H9 (cell line): ENCODE measurements at regions not wholly inside any gene's neighbourhood (a gene's known extent, or its start where the extent isn't known, plus 50 kb on each side); places are given as distances from the start of the nearest gene placed in this dataset.

Experiments
- DNase-seq: peaks from one replicate; pipeline ENCODE4 v3.0.0-alpha.2; 2017
- H2AFZ ChIP-seq: one replicate; pipeline ENCODE4 v1.6.1; 2013; ENCODE audit warnings: mild to moderate bottlenecking, low read length, control low read depth, moderate library complexity
- H2AK5ac ChIP-seq: 2 replicates; pipeline ENCODE4 v1.6.1; 2013; ENCODE audit warnings: low read length, control low read depth, mixed read lengths; ENCODE audit not compliant: insufficient read length
- H2BK120ac ChIP-seq: one replicate; pipeline ENCODE4 v1.6.1; 2013; ENCODE audit warnings: low read depth, mild to moderate bottlenecking, low read length, control low read depth, inconsistent platforms; ENCODE audit not compliant: poor library complexity, severe bottlenecking
- H2BK12ac ChIP-seq: 2 replicates; pipeline ENCODE4 v1.6.1; 2013; ENCODE audit warnings: low read length, control low read depth, mixed read lengths, low read depth; ENCODE audit not compliant: insufficient read length
- H2BK15ac ChIP-seq: 2 replicates; pipeline ENCODE4 v1.6.1; 2013; ENCODE audit warnings: low read depth, low read length, control low read depth
- H2BK20ac ChIP-seq: one replicate; pipeline ENCODE4 v1.6.1; 2013; ENCODE audit warnings: low read depth, mild to moderate bottlenecking, low read length, control low read depth, inconsistent platforms; ENCODE audit not compliant: poor library complexity, severe bottlenecking
- H2BK5ac ChIP-seq: 2 replicates; pipeline ENCODE4 v1.6.1; 2013; ENCODE audit warnings: low read length, control low read depth, mixed read lengths; ENCODE audit not compliant: insufficient read length
- H3K14ac ChIP-seq: 2 replicates; pipeline ENCODE4 v1.6.1; 2013; ENCODE audit warnings: low read length, control low read depth; ENCODE audit not compliant: insufficient read depth
- H3K18ac ChIP-seq: 2 replicates; pipeline ENCODE4 v1.6.1; 2013; ENCODE audit warnings: low read depth, mild to moderate bottlenecking, mixed read lengths, low read length, control low read depth; ENCODE audit not compliant: insufficient read length
- H3K23ac ChIP-seq: 2 replicates; pipeline ENCODE4 v1.6.1; 2013; ENCODE audit warnings: low read length, control low read depth, mixed read lengths, low read depth; ENCODE audit not compliant: insufficient read length
- H3K23me2 ChIP-seq: 2 replicates; pipeline ENCODE4 v1.6.1; 2013; ENCODE audit warnings: low read depth, mild to moderate bottlenecking, mixed read lengths, low read length, control low read depth; ENCODE audit not compliant: insufficient read length, poor library complexity, severe bottlenecking
- H3K27ac ChIP-seq: 2 replicates; pipeline ENCODE4 v1.5.1; 2013; ENCODE audit warnings: low read length, control low read depth, mixed read lengths, low read depth; ENCODE audit not compliant: insufficient read length
- H3K27me3 ChIP-seq: 2 replicates; pipeline ENCODE4 v1.6.1; 2013; ENCODE audit warnings: low read length, control low read depth, inconsistent platforms; ENCODE audit not compliant: insufficient read depth
- H3K4ac ChIP-seq: 2 replicates; pipeline ENCODE4 v1.6.1; 2013; ENCODE audit warnings: low read depth, mild to moderate bottlenecking, control low read depth, inconsistent platforms, low read length, moderate library complexity
- H3K4me1 ChIP-seq: 2 replicates; pipeline ENCODE4 v1.6.1; 2013; ENCODE audit warnings: low read length, control low read depth, inconsistent platforms; ENCODE audit not compliant: insufficient read depth
- H3K4me2 ChIP-seq: 2 replicates; pipeline ENCODE4 v1.6.1; 2013; ENCODE audit warnings: low read length, control low read depth, mixed read lengths; ENCODE audit not compliant: insufficient read length, insufficient read depth
- H3K56ac ChIP-seq: 2 replicates; pipeline ENCODE4 v1.6.1; 2013; ENCODE audit warnings: low read depth, mild to moderate bottlenecking, mixed read lengths, low read length, control low read depth; ENCODE audit not compliant: insufficient read length
- H3K79me1 ChIP-seq: 2 replicates; pipeline ENCODE4 v1.6.1; 2013; ENCODE audit warnings: low read depth, mild to moderate bottlenecking, moderate library complexity, low read length, control low read depth, inconsistent platforms; ENCODE audit not compliant: insufficient read depth, poor library complexity, severe bottlenecking
- H3K79me2 ChIP-seq: 2 replicates; pipeline ENCODE4 v1.6.1; 2013; ENCODE audit warnings: low read length, control low read depth, inconsistent platforms; ENCODE audit not compliant: insufficient read depth
- H3K9ac ChIP-seq: 2 replicates; pipeline ENCODE4 v1.6.1; 2013; ENCODE audit warnings: low read length, control low read depth, mixed read lengths; ENCODE audit not compliant: insufficient read length; ENCODE audit errors: extremely low read depth
- H3K9me3 ChIP-seq: one replicate; pipeline ENCODE4 v1.6.1; 2013; ENCODE audit warnings: low read depth, low read length, inconsistent platforms; ENCODE audit not compliant: control insufficient read depth
- H3T11ph ChIP-seq: one replicate; pipeline ENCODE4 v1.6.1; 2013; ENCODE audit warnings: mild to moderate bottlenecking, low read length, control low read depth, inconsistent platforms
- H4K20me1 ChIP-seq: one replicate; pipeline ENCODE4 v1.6.1; 2013; ENCODE audit not compliant: control insufficient read depth, insufficient read length, insufficient read depth
- H4K5ac ChIP-seq: 2 replicates; pipeline ENCODE4 v1.6.1; 2013; ENCODE audit warnings: low read depth, mild to moderate bottlenecking, mixed read lengths, low read length, control low read depth; ENCODE audit not compliant: insufficient read length
- H4K8ac ChIP-seq: replicated peaks from 2 replicates; pipeline ENCODE4 v1.6.1; 2013; ENCODE audit warnings: low read length, control low read depth, mixed read lengths, low read depth; ENCODE audit not compliant: insufficient read length
- H4K91ac ChIP-seq: 2 replicates; pipeline ENCODE4 v1.6.1; 2013; ENCODE audit warnings: low read depth, mild to moderate bottlenecking, moderate library complexity, mixed read lengths, low read length, control low read depth; ENCODE audit not compliant: insufficient read length
- H3K27ac Mint-ChIP-seq, 3 experiments: 2 replicates in 2 of 3; 3 replicates in 1 of 3; pipeline ENCODE4 v1.8.0; 2020 to 2021; ENCODE audit warnings: mixed read lengths in 3 of 3, mild to moderate bottlenecking in 1 of 3, moderate library complexity in 1 of 3
- H3K27me3 Mint-ChIP-seq: 2 replicates; pipeline ENCODE4 v1.8.0; 2021; ENCODE audit warnings: low read depth, mild to moderate bottlenecking, moderate library complexity, mixed read lengths
- H3K36me3 Mint-ChIP-seq, 3 experiments: 2 replicates in 2 of 3; 3 replicates in 1 of 3; pipeline ENCODE4 v1.8.0; 2020 to 2021; ENCODE audit warnings: low read depth in 3 of 3, mixed read lengths in 3 of 3; ENCODE audit not compliant: insufficient read depth in 1 of 3
- H3K4me1 Mint-ChIP-seq, 2 experiments: 2 replicates each; pipeline ENCODE4 v1.8.0; 2020; ENCODE audit warnings: mixed read lengths in 2 of 2
- H3K4me3 Mint-ChIP-seq, 2 experiments: 2 replicates in 1 of 2; 3 replicates in 1 of 2; pipeline ENCODE4 v1.8.0; 2020 to 2021; ENCODE audit warnings: mild to moderate bottlenecking in 2 of 2, mixed read lengths in 2 of 2, moderate library complexity in 1 of 2
- H3K9me3 Mint-ChIP-seq, 2 experiments: 2 replicates in 1 of 2; 3 replicates in 1 of 2; pipeline ENCODE4 v1.8.0; 2020; ENCODE audit warnings: mild to moderate bottlenecking in 2 of 2, mixed read lengths in 2 of 2, moderate library complexity in 1 of 2
- CTCF ChIP-seq: fragments of 200-600 bp; sonication (generic); conservative IDR thresholded peaks from 3 replicates; pipeline ENCODE4 v1.8.0; 2021; ENCODE audit warnings: antibody characterized with exemption, mild to moderate bottlenecking
- WGBS: extraction: QIAGEN DNeasy Blood & Tissue Kit; methylation state at CpG from one replicate; pipeline ENCODE4 v1.1.7; 2013; ENCODE audit warnings: missing lambda C conversion rate, low lambda C conversion rate, mixed read lengths; ENCODE audit not compliant: insufficient read length; ENCODE audit errors: extremely low coverage; 5-methylcytosine and 5-hydroxymethylcytosine counted together

- Histone ChIP-seq H3K27ac (no peak overlapping the region), H3K18ac (no peak overlapping the region), H2BK20ac (no peak overlapping the region), H3K4me1 (no peaks in the 10 kb centered on the region), H3K56ac (no peak overlapping the region), H2BK15ac (no peak overlapping the region), H4K8ac (no peak overlapping the region), H3K4ac (no peak overlapping the region), H3K23ac (no peak overlapping the region), H3K9me3 (no peaks in the 10 kb centered on the region), H3T11ph (no peak overlapping the region), H4K5ac (no peak overlapping the region), H3K27me3 (no peaks in the 10 kb centered on the region), H3K9ac (no peak overlapping the region), H4K20me1 (no peaks in the 10 kb centered on the region), H3K14ac (no peak overlapping the region), H2AFZ (no peak overlapping the region), H2AK5ac (no peak overlapping the region), H3K23me2 (no peaks in the 10 kb centered on the region), H4K91ac (no peak overlapping the region), H2BK12ac (no peak overlapping the region), H3K4me2 (no peak overlapping the region), H3K79me2 (no peaks in the 10 kb centered on the region), H2BK5ac (no peak overlapping the region), H3K79me1 (no peaks in the 10 kb centered on the region), H2BK120ac (no peak overlapping the region)
- H3K27me3 Mint-ChIP-seq: no peaks in the 10 kb centered on the region; the same call in 1 of the 2 replicates
- H3K4me1 Mint-ChIP-seq: no peaks in the 10 kb centered on the region
- TF ChIP-seq CTCF: no peak
- no peaks in the 10 kb centered on the region; a peak in 1 of 7 replicates for H3K36me3 Mint-ChIP-seq
- no CpG with 5 or more reads among the region's 5 CpGs for WGBS
- no peak for DNase-seq
- H3K27ac Mint-ChIP-seq: no peak overlapping the region
- no peaks in the 10 kb centered on the region for H3K9me3 Mint-ChIP-seq
- H3K4me3 Mint-ChIP-seq: no peak overlapping the region
These were observed 63.9 kb upstream of the SMIM21 start for GRCh38 chr18:75491361-75491760.
